ENCODE measurements at regions not wholly inside any gene's neighbourhood (a gene's known extent, or its start where the extent isn't known, plus 50 kb on each side); places are given as distances from the start of the nearest gene placed in this dataset.

GRCh38 chrX:8341814-8342590 is 122.6 kb upstream of the VCX3B start:
- no peak for DNase-seq

DNA sequence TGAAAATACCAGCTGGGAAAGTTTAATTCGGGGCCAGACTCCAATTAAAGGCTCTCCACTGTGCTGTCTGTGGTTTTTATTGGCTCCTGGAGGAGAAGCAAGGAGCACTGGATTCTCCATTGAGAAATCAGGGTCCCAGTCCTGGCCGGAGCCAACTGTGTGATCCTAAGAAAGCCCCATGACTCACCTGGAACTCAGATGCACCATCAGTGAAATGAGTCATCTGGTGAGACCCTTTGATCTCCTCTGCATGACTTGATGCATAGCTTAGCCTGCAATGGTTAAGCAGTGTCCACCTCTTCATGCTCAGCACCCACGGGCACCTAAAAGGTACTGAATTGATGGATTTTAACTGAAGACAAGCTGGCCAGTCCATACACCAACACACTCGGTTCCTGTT is 119.2 kb upstream of the VCX3B start:
- no peak for DNase-seq

DNA sequence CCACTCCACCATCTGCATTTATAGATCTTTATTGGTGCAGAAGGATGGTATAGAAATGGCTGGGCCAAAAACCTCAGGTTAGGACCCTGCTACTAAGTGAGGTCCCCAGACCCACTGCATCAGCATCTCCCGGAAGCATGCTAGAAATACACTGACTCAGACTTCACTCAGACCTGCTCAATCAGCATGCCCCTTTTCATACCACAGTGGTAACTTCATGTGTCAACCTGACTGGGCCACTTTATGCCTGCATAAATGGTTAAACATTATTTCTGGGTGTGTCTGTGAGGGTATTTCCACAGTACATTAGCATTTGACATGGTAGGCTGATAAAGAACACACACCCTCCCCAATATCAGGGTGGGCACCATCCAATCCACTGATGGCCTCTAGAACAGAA is 118.6 kb upstream of the VCX3B start:
- DNase-seq, result no peak

GRCh38 chrX:8346892-8347291 is 117.7 kb upstream of the VCX3B start:
- DNase-seq, result no peak

DNA sequence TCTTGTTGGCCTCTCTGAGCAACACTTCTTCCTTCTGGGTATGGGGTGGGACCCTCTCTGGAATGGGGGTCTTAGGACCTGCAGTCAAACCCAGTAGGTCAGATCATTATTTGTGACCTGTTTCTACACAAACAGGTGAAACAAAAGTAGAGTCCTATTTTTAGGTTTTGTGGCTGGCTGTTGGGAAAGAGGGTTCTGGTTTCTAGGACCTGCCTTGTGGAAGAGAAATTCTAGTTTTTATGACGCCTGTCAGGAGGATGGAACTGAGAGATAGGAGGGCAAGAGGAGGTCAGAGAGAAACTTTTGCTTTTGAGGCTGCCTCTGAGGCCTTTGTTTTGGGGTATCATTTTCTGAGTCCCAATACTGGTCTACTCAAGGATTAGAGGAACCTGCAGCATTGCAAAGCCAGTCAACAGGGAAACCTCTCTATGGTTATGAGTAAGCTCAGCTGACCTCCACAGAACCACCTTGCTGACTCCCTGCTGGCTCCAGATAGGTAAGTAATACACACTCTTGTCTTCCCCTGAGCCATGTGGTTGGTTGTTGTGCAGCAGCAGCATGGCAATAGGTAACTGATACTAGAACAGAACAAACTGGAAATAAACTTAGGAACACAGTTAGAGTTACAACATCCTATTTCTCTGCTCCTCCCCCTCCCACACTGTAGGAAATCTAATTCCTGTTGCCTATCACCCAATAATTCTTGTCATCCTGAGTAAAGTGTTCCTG is 114.7 kb upstream of the VCX3B start:
- no peak for DNase-seq

DNA sequence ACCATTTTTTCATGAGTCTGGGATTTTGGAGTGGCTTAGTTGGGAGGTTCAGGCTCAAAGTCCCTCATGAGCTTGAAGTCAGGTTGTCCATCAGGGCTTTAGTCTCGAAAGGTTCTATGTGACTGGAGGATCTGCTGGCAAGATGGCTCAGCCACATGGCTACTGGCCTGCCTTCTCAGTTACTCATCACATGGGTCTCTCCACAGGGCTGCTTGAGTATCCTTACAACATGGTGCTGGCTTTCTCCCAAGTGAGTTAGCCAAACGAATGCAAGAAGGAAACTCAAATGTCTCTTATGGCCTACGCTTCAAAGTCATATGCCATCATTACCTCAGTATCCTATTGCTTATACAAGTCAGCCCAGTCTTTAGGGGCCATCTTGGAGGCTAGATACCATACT is 106.3 kb upstream of the VCX3B start:
- DNase-seq, result no peak

DNA sequence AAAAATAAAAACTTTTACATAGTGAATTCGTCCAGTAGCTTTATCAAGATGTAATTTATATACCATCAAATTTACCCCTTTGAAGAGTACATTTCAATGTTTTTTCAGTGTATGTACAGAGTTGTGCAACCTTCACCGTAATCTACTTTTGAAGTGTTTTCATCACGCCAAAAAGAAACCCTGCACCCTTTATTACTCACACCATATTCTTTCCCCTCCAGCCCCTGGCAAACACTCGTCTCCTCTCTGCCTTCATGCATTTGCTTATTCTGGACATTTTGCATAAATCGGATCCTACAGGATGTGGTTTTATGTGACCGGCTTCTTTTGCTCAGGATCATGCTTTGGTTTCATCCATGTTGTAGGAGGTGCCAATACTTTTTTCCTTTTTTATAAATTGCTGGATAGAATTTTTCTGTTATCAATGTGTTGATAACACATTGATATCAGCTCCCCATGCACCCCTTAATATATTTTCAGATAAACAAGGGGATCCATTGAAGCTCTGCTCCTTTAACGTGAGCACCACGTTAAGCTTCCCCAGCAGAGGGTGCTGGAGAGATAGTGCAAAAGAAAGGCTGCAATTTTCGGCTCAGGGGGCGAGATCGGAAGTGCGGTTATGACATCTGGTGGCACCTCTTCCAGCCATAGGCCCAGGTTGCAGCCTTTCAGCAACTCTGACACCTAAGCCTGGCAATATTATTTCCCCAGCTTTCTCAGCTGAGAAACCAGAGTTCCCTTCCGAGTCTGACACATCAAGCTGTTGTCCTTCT is 100.1 kb upstream of the VCX3B start:
- no peak for DNase-seq

- no peak for DNase-seq
Observed at GRCh38 chrX:8366481-8366880, 98.1 kb upstream of the VCX3B start.

GRCh38 chrX:8374041-8374825 is 90.4 kb upstream of the VCX3B start:
- no peak for DNase-seq

DNA sequence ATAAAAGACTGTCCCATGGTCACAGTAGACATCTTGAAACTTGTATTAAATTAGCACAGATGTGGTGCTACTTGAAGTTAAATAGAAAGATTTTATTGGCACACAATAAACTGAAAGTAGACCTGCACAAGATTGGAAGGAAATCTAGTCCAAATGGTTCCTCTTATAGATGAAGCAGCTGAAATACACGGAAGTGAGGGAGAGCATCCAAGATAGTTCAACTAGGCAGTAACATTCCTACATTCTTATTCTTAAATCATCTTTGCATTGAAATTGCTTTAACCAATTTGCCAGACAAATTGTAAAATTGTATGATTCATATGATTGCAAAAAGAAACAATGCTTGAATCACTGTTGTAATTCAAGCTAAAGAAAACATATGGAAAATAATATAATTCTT is 87.6 kb upstream of the VCX3B start:
- DNase-seq, result no peak

DNA sequence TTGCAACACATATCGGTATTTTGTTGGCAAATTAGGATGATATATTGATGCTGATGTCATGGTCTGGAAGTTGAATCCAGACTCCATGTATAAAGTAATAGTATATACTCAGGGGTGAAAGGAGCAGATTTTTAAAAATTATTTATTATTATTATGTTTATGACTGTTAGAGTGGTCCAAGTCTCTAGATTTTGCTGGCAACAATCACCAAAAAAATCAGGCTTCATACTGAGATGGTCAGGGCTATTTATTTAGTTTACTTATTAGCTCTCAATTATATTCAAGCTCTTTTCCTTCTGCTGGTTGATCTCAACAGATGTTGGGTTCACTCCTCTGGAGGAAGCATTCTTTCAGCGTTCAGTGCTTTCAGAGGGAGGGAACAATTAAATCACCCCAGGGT is 73.9 kb upstream of the VCX3B start:
- no peak for DNase-seq

DNA sequence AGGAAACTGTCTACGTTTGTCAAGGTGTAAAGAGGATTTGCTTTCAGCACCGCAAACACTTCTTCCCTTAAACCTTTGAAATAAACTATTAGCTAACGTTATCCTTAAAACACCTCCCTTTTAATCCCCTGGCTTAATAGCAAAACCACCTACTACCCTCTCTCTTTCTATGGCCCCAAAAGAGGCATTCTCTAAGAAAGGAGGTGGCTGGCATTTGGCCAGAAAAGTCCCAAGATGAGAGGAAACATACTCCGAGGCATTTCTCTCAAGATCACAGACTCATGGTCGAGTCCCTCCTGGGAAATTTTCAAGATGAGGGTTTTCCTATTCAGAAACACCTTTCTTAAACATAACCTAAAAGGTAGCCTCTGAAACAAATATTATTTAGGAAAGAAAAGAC is 60.6 kb upstream of the VCX3B start:
- DNase-seq, result no peak

DNA sequence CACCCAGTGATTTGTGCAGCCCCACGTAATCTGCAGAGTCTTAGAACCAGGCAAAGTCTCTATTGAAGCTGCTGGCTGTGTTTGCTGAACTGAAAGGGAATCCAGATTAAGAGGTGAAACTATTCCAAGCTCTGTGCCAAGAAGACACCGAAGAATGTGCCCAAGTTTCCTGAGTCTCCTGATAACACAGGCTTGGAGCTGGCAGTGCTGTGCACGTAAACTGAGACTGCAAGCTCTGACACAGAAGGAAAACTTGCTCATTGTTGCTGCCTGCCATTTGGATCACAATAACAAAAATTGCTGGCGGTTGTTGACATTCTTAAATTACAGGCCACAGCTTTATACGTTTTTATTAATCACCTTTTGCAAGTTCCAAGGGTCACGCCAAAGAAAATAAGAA is 60.2 kb upstream of the VCX3B start:
- DNase-seq, result no peak

DNA sequence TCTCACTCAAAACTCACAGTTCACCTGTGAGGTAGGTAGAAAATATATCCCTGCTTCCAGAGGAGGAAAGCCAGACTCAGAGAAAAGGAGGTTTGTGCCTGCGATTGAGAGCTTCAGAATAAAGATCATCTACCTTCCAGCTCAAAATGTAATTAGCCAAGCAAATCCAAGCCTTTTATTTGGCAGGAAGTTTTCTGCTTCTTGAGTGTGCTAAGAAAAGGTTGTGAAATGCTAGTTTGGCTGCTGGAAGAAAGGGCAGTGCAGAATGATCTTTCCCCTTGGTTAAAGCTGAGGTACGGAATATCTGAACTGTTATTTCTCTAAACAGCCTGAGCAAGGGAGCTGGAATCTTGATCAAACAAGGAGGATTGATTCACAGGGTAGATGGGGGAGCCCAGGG is 59.7 kb upstream of the VCX3B start:
- DNase-seq, result no peak

- no peak for DNase-seq
Observed at GRCh38 chrX:8405631-8406030, 59.0 kb upstream of the VCX3B start.

- no peak for DNase-seq
Observed at GRCh38 chrX:8413279-8413678, 51.4 kb upstream of the VCX3B start.

Data from SW 1271 (cell line).